Lower leg skin (tissue), 4 donors: ENCODE measurements at regions not wholly inside any gene's neighbourhood (a gene's known extent, or its start where the extent isn't known, plus 50 kb on each side); places are given as distances from the start of the nearest gene placed in this dataset.

ENCODE experiments used
- DNase-seq, 2 donors: peaks; one replicate each; pipeline ENCODE4 v3.0.0-alpha.2; 2019; ENCODE audit warnings: low spot score in 2 of 2
- H3K4me3 ChIP-seq: fragments of 200-600 bp; sonication (generic); 2 replicates; pipeline ENCODE4 v1.5.1; 2017; ENCODE audit warnings: mild to moderate bottlenecking, low read depth; ENCODE audit not compliant: poor library complexity, severe bottlenecking
- CTCF ChIP-seq, 3 donors: fragments of 450-650 bp; IDR thresholded peaks; one replicate each; pipeline ENCODE4 v1.5.1; 2016; ENCODE audit warnings: antibody characterized with exemption in 3 of 3, mild to moderate bottlenecking in 3 of 3, moderate library complexity in 2 of 3
- POLR2A ChIP-seq, 2 donors: fragments of 450-650 bp; IDR thresholded peaks; one replicate each; pipeline ENCODE4 v1.6.1; 2016 to 2017; ENCODE audit warnings: antibody characterized with exemption in 2 of 2, mild to moderate bottlenecking in 1 of 2, moderate library complexity in 1 of 2
- WGBS, 2 donors: methylation state at CpG; one replicate each; pipeline ENCODE4 v1.1.5; 2018; 5-methylcytosine and 5-hydroxymethylcytosine counted together
- intact Hi-C: fragments of 100-400 bp; cut with DNase I; formaldehyde crosslinking; loops from one replicate; pipeline ENCODE4 v1.15.0; 2023; ENCODE audit warnings: low total_unique reads

- WGBS, 2 donors, result 76 to 79% methylated on average over 4 of the region's 4 CpGs
- intact Hi-C loops, result no loop called here
- TF ChIP-seq POLR2A (IDR thresholded peaks at IDR 0.05), result no peak
- TF ChIP-seq CTCF (IDR thresholded peaks at IDR 0.05), result no peak
- no peak for DNase-seq
- no peak overlapping the region for H3K4me3 ChIP-seq
These were observed 91.0 kb upstream of the FMN2 start for GRCh38 chr1:240000634-240001033.

GRCh38 chr1:240001177-240001740 is 90.4 kb upstream of the FMN2 start:
- no peak for TF ChIP-seq POLR2A (IDR thresholded peaks at IDR 0.05)
- whole genome bisulfite sequencing, 2 donors, result 78 to 81% methylated on average over 7 of the region's 7 CpGs
- DNase-seq, result no peak
- H3K4me3 ChIP-seq, result no peak overlapping the region
- intact Hi-C loops, result no loop called here

- no peak overlapping the region for H3K4me3 ChIP-seq
- DNase-seq, result no peak
- WGBS, 2 donors, result 59 to 71% methylated on average over 12 of the region's 12 CpGs
- intact Hi-C loops, result no loop called here
- no peak for TF ChIP-seq CTCF (IDR thresholded peaks at IDR 0.05)
- no peak for TF ChIP-seq POLR2A (IDR thresholded peaks at IDR 0.05)
These were observed 87.5 kb upstream of the FMN2 start for GRCh38 chr1:240004086-240004749.

- DNase-seq, result no peak
- WGBS, 2 donors, result 73 to 78% methylated on average over 5 of the region's 5 CpGs
- no peak for TF ChIP-seq CTCF (IDR thresholded peaks at IDR 0.05)
- no peak for TF ChIP-seq POLR2A (IDR thresholded peaks at IDR 0.05)
- intact Hi-C loops, result no loop called here
- no peak overlapping the region for H3K4me3 ChIP-seq
These were observed 85.6 kb upstream of the FMN2 start for GRCh38 chr1:240005997-240006650.

- no peak for DNase-seq
- WGBS, 2 donors, result 47 to 58% methylated on average over 5 of the region's 5 CpGs
- H3K4me3 ChIP-seq, result no peak overlapping the region
- intact Hi-C loops, result no loop called here
- no peak for TF ChIP-seq CTCF (IDR thresholded peaks at IDR 0.05)
- no peak for TF ChIP-seq POLR2A (IDR thresholded peaks at IDR 0.05)
These were observed 83.4 kb upstream of the FMN2 start for GRCh38 chr1:240008298-240008697.

- DNase-seq, result no peak
- H3K4me3 ChIP-seq, result no peak overlapping the region
- intact Hi-C loops, result no loop called here
- WGBS, 2 donors, result 66 to 68% methylated on average over 5 of the region's 5 CpGs
- TF ChIP-seq POLR2A (IDR thresholded peaks at IDR 0.05) (no peak), CTCF (IDR thresholded peaks at IDR 0.05) (no peak)
These were observed 77.6 kb upstream of the FMN2 start for GRCh38 chr1:240014051-240014450.
